CD4-positive, alpha-beta T cell (primary cell): ENCODE measurements at regions not wholly inside any gene's neighbourhood (a gene's known extent, or its start where the extent isn't known, plus 50 kb on each side); places are given as distances from the start of the nearest gene placed in this dataset.
A peak's percentile ranks its signal among the peaks of the same experiment; 100 is the strongest.

Experiments
- ATAC-seq: fragments of 200-7000 bp; cut with Tn5 transposase; one replicate; pipeline ENCODE4 v1.10.0; 2022; ENCODE audit warnings: mild to moderate bottlenecking; ENCODE audit not compliant: poor library complexity
- CTCF ChIA-PET: fragments of 350-600 bp; sonication (Branson Sonifier 250); formaldehyde crosslinking; loops from one replicate; lab custom pipeline; 2021; ENCODE audit warnings: antibody characterized with exemption, inconsistent platforms; lab: Charles Lee
- POLR2A ChIA-PET: fragments of 350-600 bp; sonication (Branson Sonifier 250); formaldehyde crosslinking; loops from one replicate; lab custom pipeline; 2021; ENCODE audit warnings: antibody characterized with exemption, inconsistent platforms; lab: Charles Lee
- DNase-seq, 14 experiments: peaks; one replicate each; pipeline ENCODE4 v3.0.0-alpha.2; 2013 to 2020; ENCODE audit warnings: mixed read lengths in 2 of 14
- H3K27ac ChIP-seq, 2 donors: one replicate each; pipeline versions ENCODE4 v1.5.1 to v1.7.0; 2013; ENCODE audit warnings: low read length in 2 of 2, low read depth in 1 of 2, mild to moderate bottlenecking in 1 of 2
- H3K27me3 ChIP-seq, 2 experiments: 1 replicate in 1 of 2; 2 replicates in 1 of 2; pipeline versions ENCODE4 v1.6.1 to v1.7.0; 2013; ENCODE audit warnings: low read length in 2 of 2, control low read depth in 1 of 2, mild to moderate bottlenecking in 1 of 2, moderate library complexity in 1 of 2; ENCODE audit not compliant: insufficient read depth in 2 of 2, control insufficient read depth in 1 of 2
- H3K36me3 ChIP-seq: one replicate; pipeline ENCODE4 v1.6.1; 2013; ENCODE audit warnings: low read length, control low read depth; ENCODE audit not compliant: insufficient read depth
- H3K4me1 ChIP-seq: one replicate; pipeline ENCODE4 v1.6.1; 2013; ENCODE audit warnings: low read length, control low read depth; ENCODE audit not compliant: insufficient read depth
- H3K4me3 ChIP-seq: one replicate; pipeline ENCODE4 v1.5.1; 2013; ENCODE audit warnings: mild to moderate bottlenecking, low read length, moderate library complexity
- H3K9me3 ChIP-seq, 2 experiments: 1 replicate in 1 of 2; 2 replicates in 1 of 2; pipeline versions ENCODE4 v1.6.1 to v1.7.0; 2013; ENCODE audit warnings: low read length in 2 of 2, mild to moderate bottlenecking in 2 of 2, control low read depth in 1 of 2, moderate library complexity in 1 of 2; ENCODE audit not compliant: control insufficient read depth in 1 of 2, insufficient read depth in 1 of 2
- H3K27ac Mint-ChIP-seq: one replicate; pipeline ENCODE4 v1.8.0; 2020; ENCODE audit warnings: mixed read lengths
- H3K27me3 Mint-ChIP-seq: one replicate; pipeline ENCODE4 v1.8.0; 2021; ENCODE audit warnings: mixed read lengths
- H3K36me3 Mint-ChIP-seq: one replicate; pipeline ENCODE4 v1.8.0; 2021; ENCODE audit warnings: low read depth, mixed read lengths
- H3K4me1 Mint-ChIP-seq: one replicate; pipeline ENCODE4 v1.8.0; 2021; ENCODE audit warnings: low read depth, mixed read lengths
- H3K4me3 Mint-ChIP-seq: one replicate; pipeline ENCODE4 v1.8.0; 2020; ENCODE audit warnings: mild to moderate bottlenecking, mixed read lengths
- H3K9me3 Mint-ChIP-seq: one replicate; pipeline ENCODE4 v1.8.0; 2020; ENCODE audit warnings: mixed read lengths
- CTCF ChIP-seq: fragments of 200-600 bp; IDR thresholded peaks from one replicate; pipeline ENCODE4 v1.8.0; 2022; ENCODE audit warnings: antibody characterized with exemption, mild to moderate bottlenecking
- intact Hi-C, 2 experiments: fragments of 100-400 bp; cut with DNase I in 1 of 2; cut with micrococcal nuclease in 1 of 2; formaldehyde crosslinking; loops; one replicate each; pipeline versions ENCODE4 v1.15.1 to v1.9.0; 2023 to 2025; cut with DNase I, micrococcal nuclease

GRCh38 chr3:160103397-160103796, 114.8 kb downstream of the IL12A start:
- no peaks in the 10 kb centered on the region for H3K9me3 Mint-ChIP-seq
- ATAC-seq: no peak
- H3K27me3 Mint-ChIP-seq: peaks cover 6% of the 10 kb centered on the region
- intact Hi-C loops: no loop called here
- H3K36me3 Mint-ChIP-seq: no peaks in the 10 kb centered on the region
- ChIA-PET POLR2A (no interaction called here), CTCF (no interaction called here)
- Histone ChIP-seq H3K9me3 (no peaks in the 10 kb centered on the region), H3K4me3 (no peak overlapping the region), H3K4me1 (no peaks in the 10 kb centered on the region), H3K36me3 (no peaks in the 10 kb centered on the region), H3K27ac (no peak overlapping the region), H3K27me3 (no peaks in the 10 kb centered on the region)
- TF ChIP-seq CTCF: no peak
- H3K4me1 Mint-ChIP-seq: no peaks in the 10 kb centered on the region
- no peak overlapping the region for H3K4me3 Mint-ChIP-seq
- DNase-seq: no peak
- no peak overlapping the region for H3K27ac Mint-ChIP-seq

- peaks cover 2% of the 10 kb centered on the region for H3K27me3 Mint-ChIP-seq
These were observed 117.4 kb downstream of the IL12A start for GRCh38 chr3:160105907-160106584.

GRCh38 chr3:160106905-160107861, 118.0 kb upstream of the C3orf80 start:
- Mint-ChIP-seq H3K36me3 (no peaks in the 10 kb centered on the region), H3K9me3 (no peaks in the 10 kb centered on the region), H3K27me3 (peaks cover 6% of the 10 kb centered on the region), H3K4me3 (no peak overlapping the region), H3K27ac (no peak overlapping the region), H3K4me1 (no peaks in the 10 kb centered on the region)
- ChIA-PET CTCF (no interaction called here), POLR2A (no interaction called here)
- intact Hi-C loops: no loop called here
- no peak overlapping the region for H3K27ac ChIP-seq
- no peak for TF ChIP-seq CTCF
- peaks cover 0 to 5% of the 10 kb centered on the region in 2 experiments for H3K27me3 ChIP-seq
- ATAC-seq: no peak
- no peaks in the 10 kb centered on the region for H3K4me1 ChIP-seq
- no peak overlapping the region for H3K4me3 ChIP-seq
- H3K36me3 ChIP-seq: no peaks in the 10 kb centered on the region
- no peaks in the 10 kb centered on the region for H3K9me3 ChIP-seq
- DNase-seq: no peak

More at GRCh38 chr3:160105907-160106584, 117.4 kb downstream of the IL12A start:
- CTCF ChIA-PET: no interaction called here
- intact Hi-C loops: no loop called here
- no peaks in the 10 kb centered on the region for H3K4me1 ChIP-seq
- H3K9me3 ChIP-seq: no peaks in the 10 kb centered on the region
- POLR2A ChIA-PET: no interaction called here
- no peaks in the 10 kb centered on the region for H3K9me3 Mint-ChIP-seq
- no peaks in the 10 kb centered on the region for H3K27me3 ChIP-seq
- H3K27ac Mint-ChIP-seq: no peak overlapping the region
- H3K4me1 Mint-ChIP-seq: no peaks in the 10 kb centered on the region
- no peaks in the 10 kb centered on the region for H3K36me3 ChIP-seq
- H3K36me3 Mint-ChIP-seq: no peaks in the 10 kb centered on the region
- ATAC-seq (no peak), DNase-seq (peak in 1 of 14 experiments; percentile 16)
- H3K4me3 Mint-ChIP-seq: no peak overlapping the region
- no peak overlapping the region for H3K27ac ChIP-seq
- H3K4me3 ChIP-seq: no peak overlapping the region
- TF ChIP-seq CTCF: no peak
